ENCODE measurements at regions not wholly inside any gene's neighbourhood (a gene's known extent, or its start where the extent isn't known, plus 50 kb on each side); places are given as distances from the start of the nearest gene placed in this dataset.

- TF ChIP-seq CTCF (IDR thresholded peaks at IDR 0.05) = no peak
- no peak for TF ChIP-seq POLR2A (IDR thresholded peaks at IDR 0.05)
Observed at GRCh38 chr5:58184910-58185309, 275.0 kb downstream of the PLK2 start.

Measured in lower leg skin (tissue), 3 donors.